ENCODE measurements at regions not wholly inside any gene's neighbourhood (a gene's known extent, or its start where the extent isn't known, plus 50 kb on each side); places are given as distances from the start of the nearest gene placed in this dataset.

DNA sequence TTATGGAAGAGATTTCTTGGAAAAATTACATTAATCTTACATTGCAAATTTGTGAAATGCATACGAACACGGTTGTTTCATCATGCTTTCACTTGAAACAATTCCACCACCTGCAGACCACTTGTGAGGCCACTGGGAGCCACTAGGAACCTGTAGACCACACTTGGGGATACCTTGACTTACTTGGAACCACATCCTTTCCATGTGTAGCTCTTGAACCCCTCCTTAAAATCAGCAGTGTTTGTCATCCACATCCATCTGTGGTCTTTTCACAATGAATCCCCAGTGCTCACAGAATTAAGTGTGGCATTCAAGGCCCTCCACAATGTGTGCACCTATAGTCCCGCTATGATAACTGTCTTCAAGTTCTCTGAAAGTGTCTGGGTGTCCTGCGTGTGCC, 350.9 kb downstream of the MYCN start:
- no peak overlapping the region for H3K4me3 Mint-ChIP-seq
- H3K4me1 Mint-ChIP-seq: no peaks in the 10 kb centered on the region
- DNase-seq: no peak

DNA sequence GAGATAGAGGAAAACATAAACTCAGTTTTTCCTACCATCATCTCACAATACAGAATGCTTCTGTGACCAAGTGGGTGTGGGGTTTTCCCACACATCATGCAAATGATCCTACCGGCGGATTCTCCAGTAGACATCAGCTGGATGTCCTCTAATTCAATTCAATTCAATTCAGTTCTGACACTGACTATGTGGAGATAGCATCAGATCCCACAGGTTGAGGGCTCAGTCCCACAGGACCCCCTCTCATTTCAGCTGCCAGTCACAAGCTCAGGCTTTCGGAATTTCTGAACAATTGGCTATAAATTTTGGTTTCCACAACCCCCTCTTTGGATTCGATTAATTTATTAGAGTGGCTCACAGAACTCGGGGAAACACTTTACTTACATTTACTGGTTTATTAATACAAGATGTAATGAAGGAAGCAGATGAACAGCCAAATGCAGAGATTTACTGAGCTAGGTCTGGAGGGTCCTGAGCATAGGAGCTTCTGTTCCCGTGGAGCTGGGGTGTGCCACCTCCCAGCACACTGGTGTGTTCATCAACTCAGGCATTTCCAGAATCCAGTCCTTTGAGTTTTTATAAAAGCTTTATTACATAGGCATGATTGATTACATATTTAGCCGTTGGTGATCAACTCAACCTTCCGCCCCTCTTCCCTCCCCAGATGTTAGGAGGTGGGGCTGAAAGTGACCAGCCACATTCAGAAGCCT, 350.1 kb downstream of the MYCN start:
- no peak overlapping the region for H3K4me2 ChIP-seq (replicated peaks; ENCODE audit: low read depth, low read length, poor library complexity, severe bottlenecking)
- DNase-seq (no peak), ATAC-seq (ENCODE audit: low read depth) (no peak)
- H2AFZ ChIP-seq (ENCODE audit: insufficient read depth, low read depth, low read length, poor library complexity, severe bottlenecking): no peak overlapping the region
- no peak overlapping the region for H3K9ac ChIP-seq (ENCODE audit: low read length)
- ChIA-PET CTCF (no interaction called here), POLR2A (no interaction called here)
- H3K27ac ChIP-seq (ENCODE audit: low read length in 2 of 2): no peak overlapping the region
- H3K27me3 Mint-ChIP-seq: peaks cover 4% of the 10 kb centered on the region
- no peaks in the 10 kb centered on the region for H3K9me3 Mint-ChIP-seq (ENCODE audit: insufficient read depth)
- intact Hi-C loops (cut with micrococcal nuclease): no loop called here
- no peaks in the 10 kb centered on the region for H3K4me1 ChIP-seq (ENCODE audit: control insufficient read depth in 2 of 2, insufficient read depth in 2 of 2, low read length in 2 of 2)
- no peak overlapping the region for H3K27ac Mint-ChIP-seq
- H4K20me1 ChIP-seq (ENCODE audit: control insufficient read depth, insufficient read depth, low read length, poor library complexity, severe bottlenecking): no peaks in the 10 kb centered on the region
- H3K36me3 ChIP-seq (replicated peaks in 1 of 2; ENCODE audit: control extremely low read depth in 1 of 2, control insufficient read depth in 1 of 2, extremely low read depth in 1 of 2, insufficient read depth in 2 of 2, low read length in 1 of 2): no peaks in the 10 kb centered on the region
- no peak overlapping the region for H3K4me3 Mint-ChIP-seq
- H3K27me3 ChIP-seq (replicated peaks in 1 of 4; ENCODE audit: control extremely low read depth in 1 of 4, control insufficient read depth in 3 of 4, insufficient read depth in 4 of 4, low read length in 3 of 4): no peaks in the 10 kb centered on the region
- no peaks in the 10 kb centered on the region for H3K79me2 ChIP-seq (ENCODE audit: control insufficient read depth, insufficient read depth, low read length)
- H3K4me1 Mint-ChIP-seq: no peaks in the 10 kb centered on the region
- TF ChIP-seq CTCF (IDR thresholded peaks at IDR 0.05): no peak
- WGBS (ENCODE audit: insufficient coverage): 78% methylated on average over 3 of the region's 8 CpGs
- peaks cover 0 to 2% (median 0%) of the 10 kb centered on the region in 3 donors for H3K9me3 ChIP-seq (ENCODE audit: control extremely low read depth in 1 of 3, control insufficient read depth in 2 of 3, insufficient read depth in 1 of 3, low read length in 2 of 3)
- H3K4me3 ChIP-seq (ENCODE audit: control extremely low read depth in 1 of 5, extremely low read depth in 1 of 5, insufficient read depth in 1 of 5, low read depth in 2 of 5, low read length in 4 of 5): no peak overlapping the region

More for the DNA sequence above, 350.9 kb downstream of the MYCN start:
- POLR2A ChIA-PET: no interaction called here
- Histone ChIP-seq H3K4me3 (ENCODE audit: control extremely low read depth in 1 of 5, extremely low read depth in 1 of 5, insufficient read depth in 1 of 5, low read depth in 2 of 5, low read length in 4 of 5) (no peak overlapping the region), H3K4me1 (ENCODE audit: control insufficient read depth in 2 of 2, insufficient read depth in 2 of 2, low read length in 2 of 2) (no peaks in the 10 kb centered on the region), H4K20me1 (ENCODE audit: control insufficient read depth, insufficient read depth, low read length, poor library complexity, severe bottlenecking) (no peaks in the 10 kb centered on the region), H3K27ac (ENCODE audit: low read length in 2 of 2) (no peak overlapping the region), H3K4me2 (replicated peaks; ENCODE audit: low read depth, low read length, poor library complexity, severe bottlenecking) (no peak overlapping the region), H3K9me3 (ENCODE audit: control extremely low read depth in 1 of 3, control insufficient read depth in 2 of 3, insufficient read depth in 1 of 3, low read length in 2 of 3) (peaks cover 0 to 2% (median 0%) of the 10 kb centered on the region in 3 donors), H3K79me2 (ENCODE audit: control insufficient read depth, insufficient read depth, low read length) (no peaks in the 10 kb centered on the region), H3K27me3 (replicated peaks in 1 of 4; ENCODE audit: control extremely low read depth in 1 of 4, control insufficient read depth in 3 of 4, insufficient read depth in 4 of 4, low read length in 3 of 4) (no peaks in the 10 kb centered on the region), H2AFZ (ENCODE audit: insufficient read depth, low read depth, low read length, poor library complexity, severe bottlenecking) (no peak overlapping the region), H3K36me3 (replicated peaks in 1 of 2; ENCODE audit: control extremely low read depth in 1 of 2, control insufficient read depth in 1 of 2, extremely low read depth in 1 of 2, insufficient read depth in 2 of 2, low read length in 1 of 2) (no peaks in the 10 kb centered on the region), H3K9ac (ENCODE audit: low read length) (no peak overlapping the region)
- intact Hi-C loops (cut with micrococcal nuclease): no loop called here
- peaks cover 3% of the 10 kb centered on the region for H3K27me3 Mint-ChIP-seq
- TF ChIP-seq CTCF (IDR thresholded peaks at IDR 0.05) (no peak), EZH2 (IDR thresholded peaks at IDR 0.05; ENCODE audit: borderline replicate concordance, insufficient read depth, low read depth, low read length, poor library complexity, severe bottlenecking) (no peak)
- no peak for ATAC-seq (ENCODE audit: low read depth)
- 88% methylated on average over 4 of the region's 4 CpGs for WGBS (ENCODE audit: insufficient coverage)
- H3K27ac Mint-ChIP-seq: no peak overlapping the region
- CTCF ChIA-PET: no interaction called here
- H3K9me3 Mint-ChIP-seq (ENCODE audit: insufficient read depth): no peaks in the 10 kb centered on the region

Measured in B cell (primary cell).